RWPE1 (cell line): ENCODE measurements at regions not wholly inside any gene's neighbourhood (a gene's known extent, or its start where the extent isn't known, plus 50 kb on each side); places are given as distances from the start of the nearest gene placed in this dataset.

Experiments
- CTCF ChIA-PET: fragments of 350-600 bp; sonication (Branson Sonifier 250); formaldehyde crosslinking; extraction: SDS; loops from one replicate; lab custom pipeline; 2021; lab: Yijun Ruan, JAX
- POLR2A ChIA-PET: fragments of 400-600 bp; formaldehyde crosslinking; extraction: SDS; loops from one replicate; lab custom pipeline; 2020; ENCODE audit warnings: antibody characterized with exemption; ENCODE audit not compliant: low non-redundant PET; lab: Yijun Ruan, JAX
- DNase-seq: peaks from one replicate; pipeline ENCODE4 v3.0.0; 2012; ENCODE audit warnings: low spot score
- H3K27ac ChIP-seq: fragments of 450-650 bp; 2 replicates; pipeline ENCODE4 v1.5.1; 2017
- CTCF ChIP-seq: fragments of 450-650 bp; conservative IDR thresholded peaks from 2 replicates; pipeline ENCODE4 v1.5.1; 2017; ENCODE audit warnings: low read depth, mild to moderate bottlenecking

GRCh38 chr22:47767403-47767802 lies 1005.0 kb downstream of the TBC1D22A start:
- DNase-seq, result peak; percentile 2
- no peak for TF ChIP-seq CTCF
- CTCF ChIA-PET, result no interaction called here
- H3K27ac ChIP-seq, result no peak overlapping the region
- POLR2A ChIA-PET, result no interaction called here

- TF ChIP-seq CTCF, result no peak
- ChIA-PET CTCF (no interaction called here), POLR2A (no interaction called here)
- no peak overlapping the region for H3K27ac ChIP-seq
- no peak for DNase-seq
These were observed 1003.3 kb downstream of the TBC1D22A start for GRCh38 chr22:47765757-47766156.

- no peak overlapping the region for H3K27ac ChIP-seq
- CTCF ChIA-PET, result no interaction called here
- no peak for TF ChIP-seq CTCF
- POLR2A ChIA-PET, result no interaction called here
- no peak for DNase-seq
These were observed 999.7 kb downstream of the TBC1D22A start for GRCh38 chr22:47762141-47762540.

GRCh38 chr22:47759909-47760308 lies 997.5 kb downstream of the TBC1D22A start:
- TF ChIP-seq CTCF, result no peak
- CTCF ChIA-PET, result no interaction called here
- POLR2A ChIA-PET, result no interaction called here
- DNase-seq, result no peak
- H3K27ac ChIP-seq, result no peak overlapping the region

GRCh38 chr22:47757741-47758140 lies 995.3 kb downstream of the TBC1D22A start:
- no peak for DNase-seq
- H3K27ac ChIP-seq, result no peak overlapping the region
- CTCF ChIA-PET, result no interaction called here
- no peak for TF ChIP-seq CTCF
- POLR2A ChIA-PET, result no interaction called here

- no peak for DNase-seq
- CTCF ChIA-PET, result no interaction called here
- no peak for TF ChIP-seq CTCF
- POLR2A ChIA-PET, result no interaction called here
- H3K27ac ChIP-seq, result no peak overlapping the region
These were observed 987.6 kb downstream of the TBC1D22A start for GRCh38 chr22:47750086-47750485.

GRCh38 chr22:47748957-47749356 lies 986.5 kb downstream of the TBC1D22A start:
- H3K27ac ChIP-seq, result no peak overlapping the region
- ChIA-PET POLR2A (no interaction called here), CTCF (no interaction called here)
- no peak for TF ChIP-seq CTCF
- no peak for DNase-seq
